Keratinocyte (primary cell): ENCODE measurements at regions not wholly inside any gene's neighbourhood (a gene's known extent, or its start where the extent isn't known, plus 50 kb on each side); places are given as distances from the start of the nearest gene placed in this dataset.

Experiments
- DNase-seq: peaks from one replicate; pipeline ENCODE4 v3.0.0-alpha.2; 2011; ENCODE audit warnings: low read depth, missing footprints, low spot score
- FAIRE-seq: peaks from 2 replicates; lab custom pipeline; 2011; peaks lifted over from hg19 to GRCh38; lab: Jason Lieb, UNC
- H2AFZ ChIP-seq: 2 replicates; pipeline ENCODE4 v1.6.0; 2012; ENCODE audit warnings: low read length, control low read depth, inconsistent platforms; ENCODE audit not compliant: control insufficient read depth
- H3K27ac ChIP-seq: 2 replicates; pipeline ENCODE4 v1.5.1; 2011; ENCODE audit warnings: low read length; ENCODE audit not compliant: control insufficient read depth, insufficient read depth
- H3K27me3 ChIP-seq: 3 replicates; pipeline ENCODE4 v1.6.0; 2011; ENCODE audit warnings: low read length; ENCODE audit not compliant: control insufficient read depth, insufficient read depth; ENCODE audit errors: extremely low read depth
- H3K36me3 ChIP-seq, 2 experiments: 2 replicates in 1 of 2; 3 replicates in 1 of 2; pipeline ENCODE4 v1.5.1; 2011; ENCODE audit warnings: low read length in 2 of 2, mild to moderate bottlenecking in 1 of 2; ENCODE audit not compliant: control insufficient read depth in 2 of 2, insufficient read depth in 2 of 2; ENCODE audit errors: extremely low read depth in 1 of 2
- H3K4me1 ChIP-seq: 3 replicates; pipeline ENCODE4 v1.5.1; 2011; ENCODE audit warnings: low read length; ENCODE audit not compliant: control insufficient read depth, insufficient read depth; ENCODE audit errors: extremely low read depth
- H3K4me2 ChIP-seq: 3 replicates; pipeline ENCODE4 v1.6.0; 2011; ENCODE audit warnings: low read depth, low read length; ENCODE audit not compliant: control insufficient read depth, insufficient read depth; ENCODE audit errors: extremely low read depth
- H3K4me3 ChIP-seq, 3 experiments: fragments of 200-600 bp in 1 of 3; sonication (generic) in 1 of 3; 2 replicates in 2 of 3; 3 replicates in 1 of 3; pipeline ENCODE4 v1.5.1; 2011 to 2016; ENCODE audit warnings: low read length in 3 of 3, mild to moderate bottlenecking in 3 of 3, control low read depth in 2 of 3, inconsistent platforms in 1 of 3, low read depth in 1 of 3, mixed read lengths in 1 of 3, mixed run types in 1 of 3, moderate library complexity in 1 of 3; ENCODE audit not compliant: control insufficient read depth in 2 of 3, insufficient read depth in 2 of 3; ENCODE audit errors: extremely low read depth in 1 of 3
- H3K79me2 ChIP-seq: 2 replicates; pipeline ENCODE4 v1.6.0; 2012; ENCODE audit warnings: low read length; ENCODE audit not compliant: control insufficient read depth, insufficient read depth
- H3K9ac ChIP-seq: 3 replicates; pipeline ENCODE4 v1.6.0; 2011; ENCODE audit warnings: low read length; ENCODE audit not compliant: control insufficient read depth, insufficient read depth; ENCODE audit errors: extremely low read depth
- H3K9me1 ChIP-seq: 3 replicates; pipeline ENCODE4 v1.6.0; 2011; ENCODE audit warnings: low read length; ENCODE audit not compliant: control insufficient read depth, insufficient read depth; ENCODE audit errors: extremely low read depth
- H3K9me3 ChIP-seq: 2 replicates; pipeline ENCODE4 v1.5.1; 2012; ENCODE audit warnings: low read depth, low read length; ENCODE audit not compliant: control insufficient read depth
- H4K20me1 ChIP-seq: 3 replicates; pipeline ENCODE4 v1.6.0; 2011; ENCODE audit warnings: low read length; ENCODE audit not compliant: control insufficient read depth, insufficient read depth; ENCODE audit errors: extremely low read depth
- EZH2 ChIP-seq: IDR thresholded peaks from one replicate; pipeline ENCODE4 v1.6.1; 2012; ENCODE audit warnings: inconsistent platforms, mild to moderate bottlenecking, low read length, moderate library complexity
- dilution Hi-C: fragments of 300-500 bp; cut with MboI; formaldehyde crosslinking; loops from one replicate; pipeline ENCODE4 v1.7.0; 2020; ENCODE audit warnings: low sequenced_read_pairs; ENCODE audit not compliant: extremely low pct_ligation_motif_present
- TF ChIP-seq, protein P1 (sequence below), 3 experiments: IDR thresholded peaks in 1 of 3; conservative IDR thresholded peaks in 1 of 3; optimal IDR thresholded peaks in 1 of 3; 2 replicates in 2 of 3; 3 replicates in 1 of 3; pipeline versions ENCODE3 to v1.5.1; 2011; ENCODE audit warnings: low read length in 3 of 3, mild to moderate bottlenecking in 3 of 3, moderate library complexity in 2 of 3, control low read depth in 1 of 3, inconsistent platforms in 1 of 3; ENCODE audit not compliant: insufficient read depth in 2 of 3; ENCODE audit errors: extremely low read depth in 1 of 3

DNA sequence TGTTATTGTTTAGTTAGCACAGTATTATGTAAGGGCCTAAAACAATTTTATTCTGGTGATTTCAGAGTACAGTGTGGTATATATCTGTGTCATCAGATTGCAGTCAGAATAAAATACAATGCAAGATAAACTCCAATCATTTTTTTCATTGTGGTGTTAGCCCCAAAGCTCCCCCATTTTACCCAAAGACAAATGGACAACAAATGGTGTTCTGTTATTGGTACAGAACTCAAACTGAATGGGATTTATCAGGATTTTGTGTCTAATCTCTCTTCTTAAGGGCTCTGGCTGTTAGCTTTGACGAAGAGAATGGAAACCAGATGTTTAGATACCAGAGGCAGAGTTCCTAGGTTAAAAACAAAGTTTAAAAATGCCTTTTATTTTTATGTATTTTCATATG lies 163.1 kb upstream of the USP25 start:
- Histone ChIP-seq H3K27ac (no peak overlapping the region), H3K4me3 (no peak overlapping the region), H3K9me1 (no peaks in the 10 kb centered on the region), H3K9me3 (no peaks in the 10 kb centered on the region), H2AFZ (no peak overlapping the region), H3K79me2 (no peaks in the 10 kb centered on the region), H3K9ac (no peak overlapping the region), H4K20me1 (no peaks in the 10 kb centered on the region), H3K27me3 (no peaks in the 10 kb centered on the region), H3K4me1 (no peaks in the 10 kb centered on the region), H3K4me2 (no peak overlapping the region), H3K36me3 (no peaks in the 10 kb centered on the region)
- DNase-seq, result no peak
- FAIRE-seq, result no peak
- dilution Hi-C loops, result no loop called here
- TF ChIP-seq, protein P1, sequence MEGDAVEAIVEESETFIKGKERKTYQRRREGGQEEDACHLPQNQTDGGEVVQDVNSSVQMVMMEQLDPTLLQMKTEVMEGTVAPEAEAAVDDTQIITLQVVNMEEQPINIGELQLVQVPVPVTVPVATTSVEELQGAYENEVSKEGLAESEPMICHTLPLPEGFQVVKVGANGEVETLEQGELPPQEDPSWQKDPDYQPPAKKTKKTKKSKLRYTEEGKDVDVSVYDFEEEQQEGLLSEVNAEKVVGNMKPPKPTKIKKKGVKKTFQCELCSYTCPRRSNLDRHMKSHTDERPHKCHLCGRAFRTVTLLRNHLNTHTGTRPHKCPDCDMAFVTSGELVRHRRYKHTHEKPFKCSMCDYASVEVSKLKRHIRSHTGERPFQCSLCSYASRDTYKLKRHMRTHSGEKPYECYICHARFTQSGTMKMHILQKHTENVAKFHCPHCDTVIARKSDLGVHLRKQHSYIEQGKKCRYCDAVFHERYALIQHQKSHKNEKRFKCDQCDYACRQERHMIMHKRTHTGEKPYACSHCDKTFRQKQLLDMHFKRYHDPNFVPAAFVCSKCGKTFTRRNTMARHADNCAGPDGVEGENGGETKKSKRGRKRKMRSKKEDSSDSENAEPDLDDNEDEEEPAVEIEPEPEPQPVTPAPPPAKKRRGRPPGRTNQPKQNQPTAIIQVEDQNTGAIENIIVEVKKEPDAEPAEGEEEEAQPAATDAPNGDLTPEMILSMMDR (optimal IDR thresholded peaks at IDR 0.05 in 1 of 3, IDR thresholded peaks at IDR 0.05 in 1 of 3, conservative IDR thresholded peaks at IDR 0.05 in 1 of 3; ENCODE audit: extremely low read depth in 1 of 3, insufficient read depth in 2 of 3, low read length in 3 of 3), result no peak
- no peak for TF ChIP-seq EZH2

DNA sequence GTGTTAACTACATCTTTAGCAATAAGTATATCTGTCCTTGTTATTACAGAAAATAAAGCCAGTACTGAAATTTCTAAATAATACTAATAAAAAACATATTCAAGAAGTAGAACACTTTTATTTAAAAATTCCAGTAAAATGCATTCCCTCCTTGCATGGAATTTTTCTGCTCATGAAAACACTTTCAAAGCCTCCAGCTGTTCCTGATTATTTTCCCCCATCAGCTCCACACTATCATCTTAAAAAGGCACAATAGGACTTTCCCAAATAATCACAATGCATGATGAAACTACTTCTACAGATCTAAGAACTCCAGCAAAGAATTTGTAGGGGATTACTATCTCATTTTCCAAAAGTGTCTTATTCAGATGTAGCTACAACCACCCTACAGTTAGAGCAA lies 162.6 kb upstream of the USP25 start:
- FAIRE-seq (no peak), DNase-seq (no peak)
- H3K79me2 ChIP-seq, result no peaks in the 10 kb centered on the region
- H3K4me2 ChIP-seq, result no peak overlapping the region
- no peaks in the 10 kb centered on the region for H3K4me1 ChIP-seq
- no peaks in the 10 kb centered on the region for H3K27me3 ChIP-seq
- no peaks in the 10 kb centered on the region for H3K9me1 ChIP-seq
- no peaks in the 10 kb centered on the region for H4K20me1 ChIP-seq
- no peak overlapping the region for H2AFZ ChIP-seq
- H3K9me3 ChIP-seq, result no peaks in the 10 kb centered on the region
- no peak overlapping the region for H3K4me3 ChIP-seq
- no peaks in the 10 kb centered on the region for H3K36me3 ChIP-seq
- H3K27ac ChIP-seq, result no peak overlapping the region
- TF ChIP-seq EZH2, result no peak
- TF ChIP-seq, protein P1 (optimal IDR thresholded peaks at IDR 0.05 in 1 of 3, IDR thresholded peaks at IDR 0.05 in 1 of 3, conservative IDR thresholded peaks at IDR 0.05 in 1 of 3; ENCODE audit: extremely low read depth in 1 of 3, insufficient read depth in 2 of 3, low read length in 3 of 3), result no peak
- dilution Hi-C loops, result no loop called here
- no peak overlapping the region for H3K9ac ChIP-seq
